HCT116 (cell line): ENCODE measurements at regions not wholly inside any gene's neighbourhood (a gene's known extent, or its start where the extent isn't known, plus 50 kb on each side); places are given as distances from the start of the nearest gene placed in this dataset.

Source experiments
- ATAC-seq: fragments of 200-7000 bp; cut with Tn5 transposase; 2 replicates; pipeline ENCODE4 v1.9.1; 2020; ENCODE audit warnings: mild to moderate bottlenecking, moderate library complexity
- BruUV-seq: library from RNA; stranded (reverse); fragments of 400-500 nt; replicated peaks from 2 replicates; lab custom pipeline; 2021; lab: Mats Ljungman, UMichigan
- CTCF ChIA-PET: fragments of 300-600 bp; sonication (Branson Sonifier 250); formaldehyde crosslinking; loops from one replicate; lab custom pipeline; 2021; ENCODE audit warnings: antibody characterized with exemption; lab: Charles Lee
- POLR2A ChIA-PET: fragments of 300-600, 350-600 bp; sonication (Branson Sonifier 250); formaldehyde crosslinking; loops from one replicate; lab custom pipeline; 2021; ENCODE audit warnings: antibody characterized with exemption; lab: Charles Lee
- RAD21 ChIA-PET, 2 experiments: fragments of 300-600 bp; sonication (Branson Sonifier 250); formaldehyde crosslinking; loops; one replicate each; lab custom pipeline; 2023; ENCODE audit warnings: low total read pairs in 2 of 2; ENCODE audit not compliant: uncharacterized antibody in 2 of 2, unreplicated experiment in 2 of 2, low non-redundant PET in 1 of 2; lab: Charles Lee
- DNase-seq: peaks from one replicate; pipeline ENCODE4 v3.0.0-alpha.2; 2010; ENCODE audit warnings: low read depth, low spot score
- H2AFZ ChIP-seq: fragments of 200-600 bp; shearing (Covaris generic), sonication (generic); 2 replicates; pipeline ENCODE4 v1.6.1; 2017; ENCODE audit warnings: low read depth, mixed run types, mixed read lengths, antibody characterized with exemption, low read length; ENCODE audit not compliant: poor library complexity, severe bottlenecking
- H3K27ac ChIP-seq: 2 replicates; pipeline ENCODE4 v1.5.1; 2012; ENCODE audit warnings: low read depth, low read length
- H3K27me3 ChIP-seq: fragments of 200-600 bp; sonication (generic); 2 replicates; pipeline ENCODE4 v1.6.1; 2016; ENCODE audit warnings: mixed run types, low read length, mixed read lengths; ENCODE audit not compliant: insufficient read depth
- H3K36me3 ChIP-seq, 2 experiments: fragments of 200-500 bp in 1 of 2; fragments of 200-600 bp in 1 of 2; sonication (Bioruptor generic) in 1 of 2; sonication (generic) in 1 of 2; 2 replicates each; pipeline versions ENCODE4 v1.5.1 to v1.6.1; 2014 to 2016; ENCODE audit warnings: low read length in 2 of 2, inconsistent platforms in 1 of 2, mixed read lengths in 1 of 2, mixed run types in 1 of 2; ENCODE audit not compliant: insufficient read depth in 2 of 2, control insufficient read depth in 1 of 2
- H3K4me1 ChIP-seq, 2 experiments: fragments of 200-600 bp in 1 of 2; sonication (generic) in 1 of 2; 2 replicates each; pipeline versions ENCODE4 v1.5.1 to v1.6.1; 2012 to 2017; ENCODE audit warnings: low read length in 2 of 2, inconsistent platforms in 1 of 2, mild to moderate bottlenecking in 1 of 2, mixed read lengths in 1 of 2, mixed run types in 1 of 2, moderate library complexity in 1 of 2; ENCODE audit not compliant: insufficient read depth in 2 of 2, control insufficient read depth in 1 of 2
- H3K4me2 ChIP-seq: fragments of 200-600 bp; sonication (generic); 2 replicates; pipeline ENCODE4 v1.6.1; 2017; ENCODE audit warnings: mixed run types, low read length, mixed read lengths
- H3K4me3 ChIP-seq, 2 experiments: fragments of 200-600 bp in 1 of 2; sonication (generic) in 1 of 2; replicated peaks in 1 of 2; 2 replicates each; pipeline ENCODE4 v1.5.1; 2011 to 2016; ENCODE audit warnings: low read length in 2 of 2, control low read depth in 1 of 2, low read depth in 1 of 2, mild to moderate bottlenecking in 1 of 2, mixed read lengths in 1 of 2, mixed run types in 1 of 2
- H3K79me2 ChIP-seq: fragments of 200-600 bp; sonication (generic); 2 replicates; pipeline ENCODE4 v1.6.1; 2017; ENCODE audit warnings: mild to moderate bottlenecking, mixed run types, low read length, moderate library complexity, mixed read lengths; ENCODE audit not compliant: insufficient read depth
- H3K9ac ChIP-seq: fragments of 200-600 bp; sonication (generic); 2 replicates; pipeline ENCODE4 v1.6.1; 2016; ENCODE audit warnings: low read length, mixed read lengths
- H3K9me2 ChIP-seq: fragments of 200-600 bp; sonication (generic), shearing (Covaris generic); 2 replicates; pipeline ENCODE4 v1.6.1; 2017; ENCODE audit warnings: mixed run types, mild to moderate bottlenecking, moderate library complexity; ENCODE audit not compliant: insufficient read depth
- H3K9me3 ChIP-seq, 2 experiments: fragments of 200-500 bp in 1 of 2; fragments of 200-600 bp in 1 of 2; sonication (Bioruptor generic) in 1 of 2; sonication (generic) in 1 of 2; 2 replicates each; pipeline ENCODE4 v1.6.1; 2014 to 2017; ENCODE audit warnings: low read length in 2 of 2, mixed read lengths in 2 of 2, inconsistent platforms in 1 of 2, low read depth in 1 of 2, mild to moderate bottlenecking in 1 of 2, mixed run types in 1 of 2, moderate library complexity in 1 of 2; ENCODE audit not compliant: control insufficient read depth in 1 of 2, insufficient read depth in 1 of 2
- H4K20me1 ChIP-seq: fragments of 200-600 bp; sonication (generic), shearing (Covaris generic); 2 replicates; pipeline ENCODE4 v1.6.1; 2017; ENCODE audit warnings: mixed run types, mild to moderate bottlenecking, moderate library complexity; ENCODE audit not compliant: insufficient read depth
- ATF3 ChIP-seq: IDR thresholded peaks from 2 replicates; pipeline ENCODE4 v1.6.1; 2012
- CEBPB ChIP-seq: IDR thresholded peaks from 2 replicates; pipeline ENCODE4 v1.6.1; 2012; ENCODE audit warnings: low read depth
- CTCF ChIP-seq, 3 experiments: fragments of 200-600 bp in 1 of 3; sonication (generic) in 1 of 3; IDR thresholded peaks in 2 of 3; conservative IDR thresholded peaks in 1 of 3; 2 replicates each; pipeline ENCODE4 v1.5.1; 2012 to 2017; ENCODE audit warnings: low read depth in 2 of 3, low read length in 2 of 3, antibody characterized with exemption in 1 of 3, borderline replicate concordance in 1 of 3, control low read depth in 1 of 3, mild to moderate bottlenecking in 1 of 3, mixed read lengths in 1 of 3, mixed run types in 1 of 3, moderate library complexity in 1 of 3; ENCODE audit not compliant: insufficient read depth in 1 of 3
- EGR1 ChIP-seq: IDR thresholded peaks from 2 replicates; pipeline ENCODE4 v1.6.1; 2012; ENCODE audit warnings: low read depth
- ELF1 ChIP-seq: IDR thresholded peaks from 2 replicates; pipeline ENCODE4 v1.6.1; 2012; ENCODE audit warnings: low read depth, borderline replicate concordance
- EZH2 ChIP-seq: fragments of 200-600 bp; sonication (generic); IDR thresholded peaks from 2 replicates; pipeline ENCODE4 v1.6.1; 2017; ENCODE audit warnings: antibody characterized with exemption, mixed run types
- FOSL1 ChIP-seq: IDR thresholded peaks from 2 replicates; pipeline ENCODE4 v1.6.1; 2012; ENCODE audit warnings: low read depth
- JUND ChIP-seq: IDR thresholded peaks from 2 replicates; pipeline ENCODE4 v1.6.1; 2012
- POLR2A ChIP-seq: IDR thresholded peaks from 2 replicates; pipeline ENCODE4 v1.7.0; 2011; ENCODE audit warnings: borderline replicate concordance; ENCODE audit not compliant: insufficient read depth, insufficient read length; ENCODE audit errors: extremely low read depth
- POLR2AphosphoS5 ChIP-seq: IDR thresholded peaks from 2 replicates; pipeline ENCODE4 v1.6.1; 2011; ENCODE audit warnings: mild to moderate bottlenecking, low read depth, low read length, moderate library complexity
- REST ChIP-seq: IDR thresholded peaks from 2 replicates; pipeline ENCODE4 v1.6.1; 2012; ENCODE audit warnings: low read depth
- SP1 ChIP-seq: IDR thresholded peaks from 2 replicates; pipeline ENCODE4 v1.6.1; 2012; ENCODE audit warnings: low read depth
- ZFX ChIP-seq: fragments of 450-650 bp; IDR thresholded peaks from 2 replicates; pipeline ENCODE4 v1.6.1; 2017
- intact Hi-C: fragments of 100-400 bp; cut with micrococcal nuclease; formaldehyde crosslinking; loops from 2 replicates; pipeline ENCODE4 v1.10.0; 2022

- ATAC-seq (no peak), DNase-seq (no peak)
- no peak overlapping the region for H3K9ac ChIP-seq
- no peak overlapping the region for H3K27ac ChIP-seq
- BruUV-seq, result no TSS peak
- H3K79me2 ChIP-seq, result no peaks in the 10 kb centered on the region
- H3K9me2 ChIP-seq, result no peaks in the 10 kb centered on the region
- H3K9me3 ChIP-seq, result no peaks in the 10 kb centered on the region
- ChIA-PET CTCF (no interaction called here), RAD21 (no interaction called here), POLR2A (no interaction called here)
- no peak overlapping the region for H3K4me2 ChIP-seq
- no peaks in the 10 kb centered on the region for H4K20me1 ChIP-seq
- intact Hi-C loops, result no loop called here
- H3K27me3 ChIP-seq, result peaks cover 6% of the 10 kb centered on the region; the same call in 1 of the 2 replicates
- no peak overlapping the region for H3K4me3 ChIP-seq
- TF ChIP-seq POLR2AphosphoS5 (no peak), SP1 (no peak), EGR1 (no peak), FOSL1 (no peak), ELF1 (no peak), POLR2A (no peak), REST (no peak), ZFX (no peak), JUND (no peak), EZH2 (no peak), CTCF (IDR thresholded peaks at IDR 0.05 in 2 of 3, conservative IDR thresholded peaks at IDR 0.05 in 1 of 3; ENCODE audit: borderline replicate concordance in 1 of 3, insufficient read depth in 1 of 3, low read depth in 2 of 3, low read length in 2 of 3) (no peak), ATF3 (no peak), CEBPB (no peak)
- H2AFZ ChIP-seq, result no peak overlapping the region
- H3K4me1 ChIP-seq, result no peaks in the 10 kb centered on the region
- H3K36me3 ChIP-seq, result no peaks in the 10 kb centered on the region
Observed at GRCh38 chr2:236887531-236887930, 198.2 kb upstream of the COPS8 start.
